Sigmoid colon (tissue), 3 donors: ENCODE measurements at regions not wholly inside any gene's neighbourhood (a gene's known extent, or its start where the extent isn't known, plus 50 kb on each side); places are given as distances from the start of the nearest gene placed in this dataset.

Experiments
- CTCF ChIP-seq, 4 experiments: fragments of 450-650 bp in 3 of 4; fragments of 200-600 bp in 1 of 4; IDR thresholded peaks; one replicate each; pipeline ENCODE4 v1.5.1; 2016 to 2019; ENCODE audit warnings: antibody characterized with exemption in 4 of 4, mild to moderate bottlenecking in 3 of 4, moderate library complexity in 2 of 4
- POLR2A ChIP-seq, 2 donors: fragments of 450-650 bp; IDR thresholded peaks; one replicate each; pipeline ENCODE4 v1.6.1; 2016; ENCODE audit warnings: antibody characterized with exemption in 2 of 2, mild to moderate bottlenecking in 2 of 2, moderate library complexity in 2 of 2

- TF ChIP-seq CTCF (IDR thresholded peaks at IDR 0.05): no peak
- no peak for TF ChIP-seq POLR2A (IDR thresholded peaks at IDR 0.05)
Measured at GRCh38 chr6:154602296-154602695, 91.8 kb upstream of the CNKSR3 start.
